Kidney (tissue), 13 donors: ENCODE measurements at regions not wholly inside any gene's neighbourhood (a gene's known extent, or its start where the extent isn't known, plus 50 kb on each side); places are given as distances from the start of the nearest gene placed in this dataset.

ENCODE experiments used
- DNase-seq, 5 donors: peaks; one replicate each; pipeline ENCODE4 v3.0.0-alpha.2; 2013 to 2020
- FAIRE-seq: peaks from 2 replicates; lab custom pipeline; 2012; peaks lifted over from hg19 to GRCh38; lab: Jason Lieb, UNC
- H3K27ac ChIP-seq, 2 donors: one replicate each; pipeline ENCODE4 v1.7.0; 2013; ENCODE audit warnings: low read depth in 2 of 2, low read length in 2 of 2, inconsistent platforms in 1 of 2
- H3K27me3 ChIP-seq: one replicate; pipeline ENCODE4 v1.7.1; 2013; ENCODE audit warnings: low read length, inconsistent platforms; ENCODE audit not compliant: control insufficient read depth, insufficient read depth
- H3K36me3 ChIP-seq, 3 donors: one replicate each; pipeline versions ENCODE4 v1.7.0 to v1.7.1; 2013; ENCODE audit warnings: low read length in 3 of 3, control low read depth in 1 of 3, inconsistent platforms in 1 of 3; ENCODE audit not compliant: insufficient read depth in 3 of 3, control insufficient read depth in 2 of 3
- H3K4me1 ChIP-seq, 3 donors: one replicate each; pipeline versions ENCODE4 v1.7.0 to v1.7.1; 2013; ENCODE audit warnings: low read length in 3 of 3, inconsistent platforms in 1 of 3, low read depth in 1 of 3; ENCODE audit not compliant: control insufficient read depth in 2 of 3, insufficient read depth in 2 of 3
- H3K4me3 ChIP-seq, 3 donors: one replicate each; pipeline versions ENCODE4 v1.7.0 to v1.8.1; 2013; ENCODE audit warnings: low read length in 3 of 3, control low read depth in 1 of 3, inconsistent platforms in 1 of 3
- H3K9ac ChIP-seq, 3 donors: one replicate each; pipeline versions ENCODE4 v1.7.0 to v1.7.1; 2013; ENCODE audit warnings: low read length in 3 of 3, control low read depth in 1 of 3, inconsistent platforms in 1 of 3
- H3K9me3 ChIP-seq, 3 donors: one replicate each; pipeline versions ENCODE4 v1.7.0 to v1.7.1; 2013; ENCODE audit warnings: low read length in 3 of 3, control low read depth in 1 of 3, inconsistent platforms in 1 of 3; ENCODE audit not compliant: control insufficient read depth in 2 of 3, insufficient read depth in 1 of 3
- CTCF ChIP-seq: IDR thresholded peaks from 3 replicates; pipeline ENCODE4 v1.5.1; 2012; ENCODE audit warnings: mild to moderate bottlenecking, moderate library complexity, borderline replicate concordance; ENCODE audit not compliant: insufficient read depth; ENCODE audit errors: extremely low read depth
- intact Hi-C: fragments of 100-400 bp; cut with DNase I; formaldehyde crosslinking; loops from one replicate; pipeline ENCODE4 v1.11.1; 2022
- donor health status: control.
- donor health status: control.
- donor health status: control.
- donor health status: control.
- donor health status: control.
- donor health status: DM: yes; HTN: yes; CAD: no.
- donor health status: Normal renal cell carcinoma (clear cell type).

GRCh38 chr17:34717092-34717491, 137.7 kb downstream of the TMEM132E start:
- Histone ChIP-seq H3K36me3 (no peaks in the 10 kb centered on the region), H3K4me3 (no peak overlapping the region), H3K9ac (no peak overlapping the region), H3K4me1 (no peaks in the 10 kb centered on the region), H3K9me3 (no peaks in the 10 kb centered on the region), H3K27me3 (no peaks in the 10 kb centered on the region), H3K27ac (no peak overlapping the region)
- FAIRE-seq (no peak), DNase-seq (no peak)
- TF ChIP-seq CTCF: no peak
- intact Hi-C loops: no loop called here

- Histone ChIP-seq H3K27me3 (no peaks in the 10 kb centered on the region), H3K4me1 (no peaks in the 10 kb centered on the region), H3K36me3 (no peaks in the 10 kb centered on the region), H3K27ac (no peak overlapping the region), H3K9me3 (no peaks in the 10 kb centered on the region), H3K9ac (no peak overlapping the region), H3K4me3 (no peak overlapping the region)
- FAIRE-seq (no peak), DNase-seq (no peak)
- intact Hi-C loops: no loop called here
- TF ChIP-seq CTCF: no peak
Measured at GRCh38 chr17:34716291-34716690, 136.9 kb downstream of the TMEM132E start.

GRCh38 chr17:34715504-34715903, 136.1 kb downstream of the TMEM132E start:
- FAIRE-seq: no peak
- intact Hi-C loops: no loop called here
- Histone ChIP-seq H3K36me3 (no peaks in the 10 kb centered on the region), H3K9me3 (no peaks in the 10 kb centered on the region), H3K9ac (no peak overlapping the region), H3K4me1 (no peaks in the 10 kb centered on the region), H3K27me3 (no peaks in the 10 kb centered on the region), H3K4me3 (no peak overlapping the region), H3K27ac (no peak overlapping the region)
- DNase-seq: peak in 1 of 5 donors; percentile 33
- TF ChIP-seq CTCF: no peak
